ENCODE measurements at regions not wholly inside any gene's neighbourhood (a gene's known extent, or its start where the extent isn't known, plus 50 kb on each side); places are given as distances from the start of the nearest gene placed in this dataset.

DNA sequence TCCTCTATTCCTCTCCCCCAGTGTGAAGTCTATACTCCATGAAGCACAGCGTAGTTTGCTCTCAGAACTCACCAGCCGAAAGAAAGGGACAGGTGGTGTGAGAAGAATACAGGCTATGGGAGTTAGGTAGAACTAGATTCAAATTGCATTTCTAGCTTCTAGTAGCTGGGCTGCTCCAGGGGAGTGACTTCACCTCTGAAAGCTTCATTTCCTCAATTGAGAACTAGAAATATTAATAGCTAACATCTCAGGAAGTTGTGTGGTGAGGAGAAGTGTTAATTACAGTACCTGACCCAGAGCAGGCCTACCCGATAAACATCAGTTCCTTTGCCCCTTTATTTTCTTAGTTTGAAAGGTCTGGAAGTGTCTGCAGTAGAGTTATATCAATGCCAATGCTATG lies 484.7 kb upstream of the TENM4 start:
- TF ChIP-seq KDM5A (IDR thresholded peaks at IDR 0.05) (no peak), EP300 (IDR thresholded peaks at IDR 0.05) (no peak)
- TF ChIP-seq, protein P1, sequence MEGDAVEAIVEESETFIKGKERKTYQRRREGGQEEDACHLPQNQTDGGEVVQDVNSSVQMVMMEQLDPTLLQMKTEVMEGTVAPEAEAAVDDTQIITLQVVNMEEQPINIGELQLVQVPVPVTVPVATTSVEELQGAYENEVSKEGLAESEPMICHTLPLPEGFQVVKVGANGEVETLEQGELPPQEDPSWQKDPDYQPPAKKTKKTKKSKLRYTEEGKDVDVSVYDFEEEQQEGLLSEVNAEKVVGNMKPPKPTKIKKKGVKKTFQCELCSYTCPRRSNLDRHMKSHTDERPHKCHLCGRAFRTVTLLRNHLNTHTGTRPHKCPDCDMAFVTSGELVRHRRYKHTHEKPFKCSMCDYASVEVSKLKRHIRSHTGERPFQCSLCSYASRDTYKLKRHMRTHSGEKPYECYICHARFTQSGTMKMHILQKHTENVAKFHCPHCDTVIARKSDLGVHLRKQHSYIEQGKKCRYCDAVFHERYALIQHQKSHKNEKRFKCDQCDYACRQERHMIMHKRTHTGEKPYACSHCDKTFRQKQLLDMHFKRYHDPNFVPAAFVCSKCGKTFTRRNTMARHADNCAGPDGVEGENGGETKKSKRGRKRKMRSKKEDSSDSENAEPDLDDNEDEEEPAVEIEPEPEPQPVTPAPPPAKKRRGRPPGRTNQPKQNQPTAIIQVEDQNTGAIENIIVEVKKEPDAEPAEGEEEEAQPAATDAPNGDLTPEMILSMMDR (IDR thresholded peaks at IDR 0.05) = no peak
